Liver (tissue), 3 donors: ENCODE measurements at regions not wholly inside any gene's neighbourhood (a gene's known extent, or its start where the extent isn't known, plus 50 kb on each side); places are given as distances from the start of the nearest gene placed in this dataset.
"Not testable (repeated sequence)": the region's sequence is repeated elsewhere in the genome, so short reads cannot be mapped to it uniquely, and the experiment has no call there.

Experiments
- ATF3 ChIP-seq: IDR thresholded peaks from 2 replicates; pipeline ENCODE4 v1.6.1; 2016; ENCODE audit warnings: antibody characterized with exemption
- EGR1 ChIP-seq, 2 donors: IDR thresholded peaks; 2 replicates each; pipeline ENCODE4 v1.6.1; 2016 to 2018; ENCODE audit warnings: antibody characterized with exemption in 2 of 2, low read depth in 2 of 2
- FOXA1 ChIP-seq: IDR thresholded peaks from 2 replicates; pipeline ENCODE4 v1.6.1; 2016; ENCODE audit warnings: antibody characterized with exemption
- FOXA2 ChIP-seq: IDR thresholded peaks from 2 replicates; pipeline ENCODE4 v1.6.1; 2016; ENCODE audit warnings: antibody characterized with exemption
- GABPA ChIP-seq, 2 donors: IDR thresholded peaks in 1 of 2; conservative IDR thresholded peaks in 1 of 2; 2 replicates each; pipeline ENCODE4 v1.6.1; 2016; ENCODE audit warnings: antibody characterized with exemption in 2 of 2, mild to moderate bottlenecking in 1 of 2, moderate library complexity in 1 of 2
- MAX ChIP-seq: IDR thresholded peaks from 2 replicates; pipeline ENCODE4 v1.6.1; 2016; ENCODE audit warnings: antibody characterized with exemption
- RAD21 ChIP-seq, 2 donors: IDR thresholded peaks; 2 replicates each; pipeline ENCODE4 v1.6.1; 2016; ENCODE audit warnings: antibody characterized with exemption in 2 of 2, mild to moderate bottlenecking in 2 of 2
- RXRA ChIP-seq, 2 donors: IDR thresholded peaks; 2 replicates each; pipeline ENCODE4 v1.6.1; 2017 to 2018; ENCODE audit warnings: antibody characterized with exemption in 2 of 2, mild to moderate bottlenecking in 1 of 2
- SP1 ChIP-seq: IDR thresholded peaks from 2 replicates; pipeline ENCODE4 v1.6.1; 2018; ENCODE audit warnings: antibody characterized with exemption, mild to moderate bottlenecking
- YY1 ChIP-seq: IDR thresholded peaks from 2 replicates; pipeline ENCODE4 v1.6.1; 2016; ENCODE audit warnings: antibody characterized with exemption, mild to moderate bottlenecking
- ZBTB33 ChIP-seq: IDR thresholded peaks from 2 replicates; pipeline ENCODE4 v1.6.1; 2016; ENCODE audit warnings: antibody characterized with exemption
- TF ChIP-seq, protein P1 (sequence below): fragments of 150-350 bp; IDR thresholded peaks from 2 replicates; pipeline ENCODE4 v1.5.1; 2017; ENCODE audit warnings: improper control_type of control experiment, low read depth, low read length; ENCODE audit not compliant: missing input control
- TF ChIP-seq, protein P2 (sequence below): IDR thresholded peaks from 2 replicates; pipeline ENCODE4 v1.6.1; 2016; ENCODE audit warnings: antibody characterized with exemption, mild to moderate bottlenecking
- donor health status: healthy.
- donor health status: healthy.

- TF ChIP-seq, protein P1, sequence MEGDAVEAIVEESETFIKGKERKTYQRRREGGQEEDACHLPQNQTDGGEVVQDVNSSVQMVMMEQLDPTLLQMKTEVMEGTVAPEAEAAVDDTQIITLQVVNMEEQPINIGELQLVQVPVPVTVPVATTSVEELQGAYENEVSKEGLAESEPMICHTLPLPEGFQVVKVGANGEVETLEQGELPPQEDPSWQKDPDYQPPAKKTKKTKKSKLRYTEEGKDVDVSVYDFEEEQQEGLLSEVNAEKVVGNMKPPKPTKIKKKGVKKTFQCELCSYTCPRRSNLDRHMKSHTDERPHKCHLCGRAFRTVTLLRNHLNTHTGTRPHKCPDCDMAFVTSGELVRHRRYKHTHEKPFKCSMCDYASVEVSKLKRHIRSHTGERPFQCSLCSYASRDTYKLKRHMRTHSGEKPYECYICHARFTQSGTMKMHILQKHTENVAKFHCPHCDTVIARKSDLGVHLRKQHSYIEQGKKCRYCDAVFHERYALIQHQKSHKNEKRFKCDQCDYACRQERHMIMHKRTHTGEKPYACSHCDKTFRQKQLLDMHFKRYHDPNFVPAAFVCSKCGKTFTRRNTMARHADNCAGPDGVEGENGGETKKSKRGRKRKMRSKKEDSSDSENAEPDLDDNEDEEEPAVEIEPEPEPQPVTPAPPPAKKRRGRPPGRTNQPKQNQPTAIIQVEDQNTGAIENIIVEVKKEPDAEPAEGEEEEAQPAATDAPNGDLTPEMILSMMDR: not testable (repeated sequence)
- TF ChIP-seq MAX; ATF3; FOXA2; SP1; RAD21 (IDR thresholded peaks at IDR 0.05); RXRA (IDR thresholded peaks at IDR 0.05); ZBTB33; FOXA1; YY1; EGR1 (IDR thresholded peaks at IDR 0.05; ENCODE audit: low read depth in 2 of 2); GABPA (IDR thresholded peaks at IDR 0.05 in 1 of 2, conservative IDR thresholded peaks at IDR 0.05 in 1 of 2): not testable (repeated sequence)
- TF ChIP-seq, protein P2, sequence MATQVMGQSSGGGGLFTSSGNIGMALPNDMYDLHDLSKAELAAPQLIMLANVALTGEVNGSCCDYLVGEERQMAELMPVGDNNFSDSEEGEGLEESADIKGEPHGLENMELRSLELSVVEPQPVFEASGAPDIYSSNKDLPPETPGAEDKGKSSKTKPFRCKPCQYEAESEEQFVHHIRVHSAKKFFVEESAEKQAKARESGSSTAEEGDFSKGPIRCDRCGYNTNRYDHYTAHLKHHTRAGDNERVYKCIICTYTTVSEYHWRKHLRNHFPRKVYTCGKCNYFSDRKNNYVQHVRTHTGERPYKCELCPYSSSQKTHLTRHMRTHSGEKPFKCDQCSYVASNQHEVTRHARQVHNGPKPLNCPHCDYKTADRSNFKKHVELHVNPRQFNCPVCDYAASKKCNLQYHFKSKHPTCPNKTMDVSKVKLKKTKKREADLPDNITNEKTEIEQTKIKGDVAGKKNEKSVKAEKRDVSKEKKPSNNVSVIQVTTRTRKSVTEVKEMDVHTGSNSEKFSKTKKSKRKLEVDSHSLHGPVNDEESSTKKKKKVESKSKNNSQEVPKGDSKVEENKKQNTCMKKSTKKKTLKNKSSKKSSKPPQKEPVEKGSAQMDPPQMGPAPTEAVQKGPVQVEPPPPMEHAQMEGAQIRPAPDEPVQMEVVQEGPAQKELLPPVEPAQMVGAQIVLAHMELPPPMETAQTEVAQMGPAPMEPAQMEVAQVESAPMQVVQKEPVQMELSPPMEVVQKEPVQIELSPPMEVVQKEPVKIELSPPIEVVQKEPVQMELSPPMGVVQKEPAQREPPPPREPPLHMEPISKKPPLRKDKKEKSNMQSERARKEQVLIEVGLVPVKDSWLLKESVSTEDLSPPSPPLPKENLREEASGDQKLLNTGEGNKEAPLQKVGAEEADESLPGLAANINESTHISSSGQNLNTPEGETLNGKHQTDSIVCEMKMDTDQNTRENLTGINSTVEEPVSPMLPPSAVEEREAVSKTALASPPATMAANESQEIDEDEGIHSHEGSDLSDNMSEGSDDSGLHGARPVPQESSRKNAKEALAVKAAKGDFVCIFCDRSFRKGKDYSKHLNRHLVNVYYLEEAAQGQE: not testable (repeated sequence)
Measured at GRCh38 chr1:195722852-195723795, 885.1 kb downstream of the KCNT2 start.
